HG03469 (cell line): ENCODE measurements at regions not wholly inside any gene's neighbourhood (a gene's known extent, or its start where the extent isn't known, plus 50 kb on each side); places are given as distances from the start of the nearest gene placed in this dataset.
A peak's percentile ranks its signal among the peaks of the same experiment; 100 is the strongest.
"Not testable (repeated sequence)": the region's sequence is repeated elsewhere in the genome, so short reads cannot be mapped to it uniquely, and the experiment has no call there.

Experiments used
- ATAC-seq: cut with Tn5 transposase; IDR thresholded peaks from one replicate; pipeline ENCODE4 v1.9.1; 2021; ENCODE audit warnings: mild to moderate bottlenecking, moderate library complexity, moderate number of reproducible peaks; ENCODE audit not compliant: unreplicated experiment

DNA sequence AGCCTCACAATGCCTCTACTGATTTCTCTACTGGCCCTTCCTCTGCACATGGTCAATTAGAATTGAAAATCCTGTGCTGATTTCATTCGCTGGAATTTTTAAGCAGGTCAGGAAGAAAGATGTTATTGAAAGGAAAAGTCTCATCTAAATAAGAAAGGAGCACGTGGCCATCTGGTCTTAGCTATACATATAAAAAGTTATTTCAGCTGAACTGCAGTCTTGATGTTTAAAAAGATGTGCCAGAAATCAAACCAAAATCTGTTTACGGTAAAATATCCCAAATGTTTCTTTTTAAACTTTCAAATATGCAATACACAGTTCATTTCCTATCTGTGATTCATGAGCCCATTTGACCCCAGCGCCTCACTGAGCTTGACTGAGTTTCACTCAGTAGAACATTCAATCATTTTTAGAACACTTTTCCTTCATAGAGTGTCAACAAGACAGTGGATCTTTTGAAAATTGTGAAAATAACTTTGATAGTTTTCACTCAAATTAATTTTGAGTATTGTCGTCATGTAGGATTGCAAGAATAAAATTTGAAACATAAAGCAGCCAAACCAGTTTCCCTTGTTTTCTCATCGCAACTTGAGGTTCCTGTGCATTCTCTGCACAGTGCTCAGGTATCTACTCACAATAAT lies 293.6 kb downstream of the PTPRC start:
- no peak for ATAC-seq

DNA sequence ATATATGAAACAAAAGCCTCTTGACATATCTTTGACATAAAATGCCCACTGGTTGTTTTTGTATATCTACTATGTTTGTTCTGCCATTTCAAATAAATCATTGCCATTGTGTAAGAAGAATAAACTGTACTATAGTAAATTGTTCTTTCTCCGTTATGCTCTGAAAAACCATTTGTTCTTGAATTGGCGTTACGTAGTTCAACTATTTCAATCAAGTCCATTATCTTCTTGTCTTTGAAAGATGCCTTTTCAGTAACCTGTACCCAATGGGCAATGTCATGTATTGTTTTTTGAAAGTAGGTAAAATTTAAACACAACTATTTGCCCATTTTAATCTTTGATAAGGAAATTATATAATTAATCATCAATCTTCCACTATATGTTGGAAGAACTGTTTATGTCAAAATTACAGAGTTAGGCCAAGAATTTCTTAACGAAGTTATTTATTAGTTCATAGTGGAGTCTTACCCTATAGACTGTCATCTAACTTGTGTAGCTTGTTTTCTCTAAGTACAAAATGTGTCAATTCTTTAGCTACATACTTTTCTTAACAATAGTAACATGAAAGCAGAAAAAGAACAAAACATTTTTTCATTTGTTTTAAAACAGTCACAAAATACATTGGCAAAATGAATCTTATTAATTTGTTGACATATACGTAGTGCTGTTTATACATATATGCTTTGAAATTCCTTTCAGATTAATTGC lies 294.8 kb downstream of the PTPRC start:
- ATAC-seq, result no peak

DNA sequence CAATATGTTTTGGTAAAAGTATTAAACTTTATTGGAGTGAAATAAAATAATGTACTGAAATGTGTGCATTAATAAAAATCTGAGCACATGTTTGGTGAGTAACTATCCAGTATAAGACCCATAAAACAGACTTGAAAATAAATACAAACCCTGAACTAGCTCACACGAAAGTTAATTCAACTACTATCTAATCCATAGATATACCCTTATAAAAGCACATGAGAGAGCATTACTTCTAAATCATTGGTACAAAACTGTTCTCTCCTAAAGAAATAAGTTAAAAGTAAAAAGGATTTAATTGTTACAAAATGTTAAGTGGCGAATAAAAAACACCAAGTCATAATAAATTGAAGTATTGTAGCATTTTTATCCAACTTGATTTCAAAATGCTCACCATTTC lies 295.6 kb downstream of the PTPRC start:
- ATAC-seq, result no peak

DNA sequence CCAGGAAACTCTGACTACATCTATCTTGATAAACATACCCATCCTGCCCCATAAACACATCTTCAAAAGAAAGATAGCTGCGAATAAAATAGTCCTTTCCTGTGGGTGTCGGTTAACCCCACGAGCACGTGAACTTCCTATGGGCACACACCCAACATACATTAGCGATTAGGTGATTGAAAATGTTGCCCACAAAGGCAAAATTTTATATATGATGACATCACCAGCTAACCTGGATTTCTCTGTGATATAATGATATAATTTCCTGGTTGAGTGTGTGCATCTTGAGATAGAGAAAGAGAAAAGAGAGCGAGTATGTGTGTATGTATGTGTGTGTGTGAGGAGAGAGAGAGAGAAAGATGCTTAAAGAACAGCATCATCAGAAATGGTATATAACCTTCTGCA lies 296.1 kb downstream of the PTPRC start:
- no peak for ATAC-seq

DNA sequence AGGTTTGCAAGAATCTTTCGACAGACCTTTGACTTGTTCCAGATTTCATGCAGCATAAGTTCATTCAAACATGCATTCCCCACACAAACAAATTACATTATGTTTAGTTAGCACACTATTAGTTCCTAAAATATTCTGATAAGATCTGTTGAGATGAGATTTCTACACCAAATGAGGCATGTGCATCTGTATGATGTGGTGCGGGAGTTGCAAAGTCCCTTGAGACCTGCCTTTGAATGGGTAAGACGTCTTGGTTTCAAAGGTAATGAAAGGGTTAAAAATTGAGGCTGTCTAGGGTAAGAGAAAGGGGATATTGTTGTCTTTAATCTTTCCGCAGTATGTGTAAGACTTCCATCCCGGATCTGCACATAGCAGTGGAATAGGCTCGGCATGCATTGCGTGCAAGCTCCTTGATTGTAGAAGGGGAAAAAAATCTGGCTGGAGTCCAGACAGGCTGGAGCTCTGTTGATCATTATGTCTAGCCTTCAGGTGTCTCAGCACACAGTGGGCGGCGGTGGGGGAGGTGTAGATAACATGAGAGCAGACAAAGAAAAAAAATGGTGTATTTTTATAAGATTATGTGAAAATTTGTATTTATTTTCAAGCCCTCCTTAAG lies 296.6 kb downstream of the PTPRC start:
- peak; percentile 35 for ATAC-seq

DNA sequence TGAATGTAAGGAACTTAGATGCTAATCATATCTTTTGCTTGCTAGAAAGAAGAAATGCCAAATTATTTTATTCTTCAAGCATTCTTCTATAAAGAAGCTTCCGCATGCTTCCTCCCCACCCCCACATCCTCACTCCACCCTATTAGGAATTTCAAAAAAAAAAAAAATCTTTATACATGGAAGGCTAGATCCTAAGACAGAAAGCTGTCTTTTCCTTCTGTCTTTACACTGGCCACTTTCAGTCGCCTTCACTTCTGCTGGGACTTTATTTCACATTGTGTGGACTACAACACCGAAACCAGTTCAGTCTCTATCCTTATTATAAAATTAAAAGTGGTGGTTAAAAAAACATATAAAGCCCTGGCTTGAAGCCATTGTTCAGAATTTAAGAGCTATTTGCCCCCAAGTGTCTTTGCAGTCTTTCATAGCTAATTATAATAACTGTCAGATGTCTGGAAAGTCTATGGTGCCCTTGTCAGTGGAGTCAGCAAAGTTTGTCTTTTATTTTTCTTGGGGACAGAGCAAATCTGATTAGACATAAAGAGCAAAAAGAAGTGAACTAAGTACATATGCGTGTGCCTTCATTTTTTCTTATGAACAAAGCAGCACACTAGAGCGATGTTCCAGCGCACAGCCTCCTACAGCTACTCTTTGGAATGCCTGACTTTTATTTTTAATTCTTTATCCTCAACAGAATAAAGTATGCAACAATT lies 297.7 kb downstream of the PTPRC start:
- no peak for ATAC-seq

DNA sequence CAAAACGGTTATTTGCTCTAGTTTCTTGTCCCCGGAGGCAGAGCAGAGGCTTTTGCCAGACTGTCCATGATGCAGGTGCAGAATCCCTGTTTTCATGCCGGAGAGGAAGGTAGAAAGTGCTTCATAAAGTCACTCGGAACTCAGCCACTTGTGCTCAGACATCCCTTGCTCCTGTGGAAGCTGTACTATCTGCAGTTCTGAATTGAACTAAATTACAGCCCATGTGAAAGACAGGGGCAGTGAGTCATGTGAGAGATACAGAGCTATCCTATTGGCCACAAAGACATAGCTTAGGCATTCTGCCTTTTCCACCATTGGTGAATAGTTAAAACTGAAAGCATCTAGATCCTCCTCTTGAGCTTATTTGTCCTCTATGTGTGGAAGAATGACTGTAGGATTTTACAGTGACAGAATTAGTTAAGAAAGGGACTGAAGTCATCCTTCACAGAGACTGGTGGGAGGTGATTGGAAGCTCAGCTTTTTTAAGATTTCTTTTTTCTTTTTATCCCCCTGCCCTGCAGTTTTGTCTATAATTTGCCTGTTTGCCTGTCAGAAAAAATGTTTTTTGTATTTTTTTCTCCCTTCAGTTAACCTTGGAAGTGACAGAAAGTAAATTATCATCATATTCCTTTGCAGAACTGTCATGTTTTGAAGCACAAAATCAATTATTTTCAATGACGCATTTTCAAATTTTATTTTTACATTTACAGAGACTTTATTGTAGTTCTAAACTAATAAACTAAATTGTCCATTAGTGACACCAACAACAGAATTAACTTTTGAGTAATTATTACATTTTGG lies 298.6 kb downstream of the PTPRC start:
- ATAC-seq, result peak; percentile 85

DNA sequence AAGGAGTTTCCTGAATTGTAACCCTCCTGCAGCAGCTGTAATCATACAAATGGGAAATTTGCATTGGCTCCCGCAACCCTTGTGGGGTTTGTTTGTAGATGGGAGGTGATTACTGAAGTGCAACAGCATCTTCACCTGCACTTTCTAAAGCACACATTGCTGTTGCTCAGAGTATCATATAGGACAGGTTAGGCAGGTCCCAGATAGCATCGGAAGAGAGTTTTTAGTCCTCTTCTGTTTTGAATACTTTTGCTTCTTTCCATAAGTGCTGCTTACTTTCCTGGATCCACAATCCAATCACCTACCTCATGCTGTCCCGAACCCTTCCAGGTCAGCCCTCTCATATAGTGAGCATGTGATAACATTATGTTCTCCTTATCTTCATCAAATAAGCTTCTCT lies 300.4 kb downstream of the PTPRC start:
- no peak for ATAC-seq

DNA sequence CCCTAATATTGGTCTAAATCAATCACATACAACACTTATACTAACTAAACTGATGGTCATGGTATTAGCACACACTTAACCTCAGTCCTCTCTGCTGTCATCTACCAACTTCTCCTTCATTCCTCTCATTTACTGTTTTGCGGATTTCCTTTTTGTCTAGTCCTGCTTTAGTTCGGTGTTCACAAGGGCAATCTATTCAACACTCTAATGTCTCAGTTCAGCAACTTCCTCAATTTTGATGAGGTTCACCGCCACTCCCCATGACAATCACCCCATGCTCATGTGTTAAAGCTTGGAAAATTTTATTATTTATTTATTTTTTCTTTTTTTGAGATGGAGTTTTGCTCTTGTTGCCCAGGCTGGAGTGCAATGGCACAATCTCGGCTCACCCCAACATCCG lies 301.1 kb downstream of the PTPRC start:
- no peak for ATAC-seq

DNA sequence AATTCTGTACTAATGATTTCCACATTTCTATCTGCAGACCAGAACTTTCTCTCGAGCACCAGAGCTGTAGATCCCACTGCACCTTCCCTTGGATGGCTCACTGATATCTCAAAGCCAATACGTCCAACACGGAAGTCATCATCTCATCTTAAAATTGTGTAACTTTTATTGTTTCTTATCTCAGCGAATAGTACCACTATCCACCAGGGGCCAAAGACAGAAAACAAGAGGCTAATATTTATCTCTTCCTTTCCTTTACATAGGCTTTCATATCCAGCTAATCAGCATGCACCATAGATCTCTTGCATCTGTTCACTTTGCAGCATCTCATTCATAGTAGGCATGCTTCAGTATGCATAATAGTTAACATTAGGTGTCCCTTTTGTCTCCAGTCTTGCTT lies 303.6 kb downstream of the PTPRC start:
- ATAC-seq, result no peak

DNA sequence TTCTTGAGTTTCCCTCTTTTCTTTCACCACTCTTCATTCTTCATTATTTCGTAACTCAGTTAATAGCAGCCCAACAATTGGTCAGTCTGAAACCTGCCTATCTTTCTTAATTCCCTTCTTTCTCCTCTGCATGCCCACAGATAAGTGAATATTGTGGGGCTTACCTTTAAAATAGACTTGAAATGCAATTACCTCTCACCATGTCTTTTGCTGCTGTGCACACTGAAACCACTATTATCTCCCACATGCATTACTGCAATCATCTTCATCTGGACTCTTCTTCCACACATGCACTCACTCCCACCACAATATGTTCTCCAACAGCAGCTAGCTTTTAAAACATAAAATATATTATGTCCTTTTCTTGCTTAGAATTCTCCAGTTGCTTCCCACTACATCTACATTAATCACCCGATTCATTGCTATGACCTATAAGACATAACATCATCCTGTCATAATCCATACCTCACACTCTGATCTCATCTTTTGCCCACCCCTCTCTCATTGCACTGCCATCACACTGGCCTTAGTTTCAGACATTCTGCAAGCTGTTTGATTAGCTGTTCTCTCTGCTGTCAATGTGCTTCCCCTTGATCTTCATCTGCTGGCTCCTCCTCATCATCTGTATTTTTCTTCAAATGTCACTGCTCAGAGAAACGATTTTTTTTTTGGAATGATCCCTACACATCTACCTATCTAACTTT lies 304.8 kb downstream of the PTPRC start:
- no peak for ATAC-seq

DNA sequence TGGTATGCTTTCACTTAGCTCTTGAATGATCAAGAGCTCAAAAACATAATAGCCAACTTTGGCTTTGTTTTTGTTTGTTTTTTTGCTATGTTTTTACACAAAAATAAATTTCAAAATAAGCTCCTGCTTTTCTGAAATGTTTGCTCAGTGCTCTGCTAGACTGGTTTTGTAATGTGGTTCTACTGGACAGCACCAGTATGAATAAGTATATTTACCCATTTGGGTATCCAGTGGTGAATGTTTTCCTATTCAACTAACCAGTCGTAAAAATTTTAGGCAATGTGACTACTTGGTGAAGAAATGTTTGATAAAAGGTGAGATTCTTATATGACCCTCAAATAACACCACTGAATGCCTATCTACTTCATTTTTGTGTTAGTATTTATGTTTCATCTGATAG lies 308.6 kb downstream of the PTPRC start:
- no peak for ATAC-seq

DNA sequence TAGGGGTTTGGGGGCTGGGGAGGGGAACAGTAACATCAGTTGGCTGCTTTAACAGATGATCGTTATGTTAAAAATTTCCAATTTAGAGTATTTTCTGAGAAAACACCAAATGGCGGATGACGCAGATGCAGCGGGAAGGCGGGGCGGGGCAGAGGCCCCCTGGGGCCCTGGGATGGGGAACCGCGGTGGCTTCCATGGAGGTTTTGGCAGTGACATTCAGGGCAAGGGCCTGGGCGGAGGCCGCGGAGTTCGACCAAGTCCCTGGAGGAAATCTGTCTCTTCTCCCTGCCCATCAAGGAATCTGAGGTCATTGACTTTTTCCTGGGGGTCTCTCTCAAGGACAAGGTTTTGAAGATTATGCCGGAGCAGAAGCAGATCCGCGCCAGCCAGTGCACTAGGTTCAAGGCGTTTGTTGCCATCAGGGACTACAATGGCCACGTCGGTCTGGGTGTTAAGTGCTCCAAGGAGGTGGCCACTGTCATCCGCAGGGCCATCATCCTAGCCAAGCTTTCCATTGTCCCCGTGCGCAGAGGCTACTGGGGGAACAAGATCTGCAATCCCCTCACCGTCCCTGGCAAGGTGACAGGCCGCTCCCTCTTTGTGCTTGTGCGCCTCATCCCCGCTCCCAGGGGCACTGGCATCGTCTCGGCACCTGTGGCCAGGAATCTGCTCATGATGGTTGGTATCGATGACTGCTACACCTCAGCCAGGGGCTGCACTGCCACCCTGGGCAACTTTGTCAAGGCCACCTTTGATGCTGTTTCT lies 310.2 kb downstream of the PTPRC start:
- no peak for ATAC-seq

DNA sequence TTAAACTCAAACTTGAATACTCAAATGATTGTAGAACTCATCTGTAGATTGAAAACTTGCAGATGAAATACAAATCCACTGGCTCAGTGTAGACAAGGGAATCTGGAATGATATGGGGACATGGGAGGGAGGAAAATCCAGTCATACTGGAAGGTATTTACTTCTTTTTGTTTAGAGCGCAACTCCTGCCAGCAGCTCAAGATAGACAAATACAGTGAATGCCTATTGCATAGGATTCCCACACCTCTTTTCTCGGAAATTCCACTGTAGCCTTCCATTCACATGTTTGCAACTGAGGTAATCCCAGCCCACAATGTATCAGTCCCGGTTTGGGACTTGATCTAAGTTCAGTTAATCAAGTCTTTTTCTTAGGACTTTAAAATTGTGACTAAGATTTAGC lies 311.2 kb downstream of the PTPRC start:
- no peak for ATAC-seq

DNA sequence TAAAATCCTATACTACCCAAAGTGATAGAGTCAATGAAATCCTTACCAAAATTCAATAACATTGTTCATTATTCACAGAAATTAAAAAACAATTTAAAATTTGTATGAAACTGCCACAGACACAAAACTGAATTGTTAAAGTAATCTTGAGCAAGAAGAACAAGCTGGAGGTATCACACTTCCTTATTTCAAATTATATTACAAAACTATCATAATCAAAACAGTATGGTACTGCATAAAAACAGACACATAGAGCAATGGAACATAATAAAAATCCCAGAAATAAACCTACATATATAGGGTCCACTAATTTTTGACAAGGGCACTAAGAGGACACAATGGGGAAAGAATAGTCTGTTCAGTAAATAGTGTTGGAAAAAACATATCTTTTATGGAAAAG lies 316.2 kb downstream of the PTPRC start:
- ATAC-seq, result no peak

DNA sequence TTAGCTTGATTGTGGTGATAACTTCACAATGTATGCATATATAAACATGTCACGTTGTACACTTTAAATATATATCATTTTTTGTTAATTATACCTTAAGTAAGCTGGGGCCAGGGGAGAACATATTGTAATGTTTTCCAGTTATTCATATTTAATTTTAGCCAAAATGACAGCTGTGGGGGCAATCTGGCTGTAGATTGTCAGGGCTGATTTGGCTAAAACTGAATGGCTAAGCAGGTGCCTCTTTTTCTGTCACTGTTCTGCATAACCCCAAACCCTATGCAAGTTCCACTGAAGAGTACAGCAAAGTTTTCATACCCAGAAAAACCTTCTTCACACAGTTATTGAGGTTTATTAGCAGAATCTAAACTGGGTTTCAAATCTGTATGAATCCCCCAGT lies 318.2 kb downstream of the PTPRC start:
- no peak for ATAC-seq

DNA sequence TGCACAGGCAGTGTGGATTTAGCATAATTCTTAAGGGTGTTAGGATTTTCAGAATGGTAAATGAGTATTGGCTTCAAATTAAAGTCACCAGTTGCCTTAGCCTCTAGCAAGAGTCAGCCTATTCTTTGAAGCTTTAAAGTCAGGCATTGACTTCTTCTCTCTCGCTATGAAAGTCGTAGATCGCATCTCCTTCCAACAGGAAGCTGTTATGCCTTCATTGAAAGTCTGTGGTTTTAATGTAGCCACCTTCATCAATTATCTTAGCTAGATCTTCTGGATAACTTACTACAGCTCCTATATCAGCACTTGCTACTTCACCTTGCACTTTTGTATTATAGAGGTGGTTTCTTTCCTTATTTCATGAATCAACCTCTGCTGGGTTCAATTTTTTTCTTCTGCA lies 320.2 kb downstream of the PTPRC start:
- ATAC-seq, result no peak

DNA sequence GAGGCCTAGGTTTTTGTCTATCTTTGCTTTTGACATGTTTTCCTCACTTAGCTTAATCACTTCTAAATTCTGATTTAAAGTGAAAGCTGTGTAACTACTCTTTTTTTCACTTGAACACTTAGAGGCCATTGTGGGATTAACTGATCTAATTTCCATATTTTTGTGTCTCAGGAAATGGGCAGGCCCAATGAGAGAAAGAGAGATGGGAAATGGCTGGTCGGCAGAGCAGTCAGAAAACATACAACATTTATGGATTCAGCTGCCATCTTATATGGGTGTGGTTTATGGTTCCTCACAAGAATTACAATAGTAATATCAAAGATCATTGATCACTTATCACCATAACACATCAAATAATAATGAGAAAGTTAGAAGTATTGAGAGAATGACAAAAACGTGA lies 320.8 kb downstream of the PTPRC start:
- no peak for ATAC-seq

DNA sequence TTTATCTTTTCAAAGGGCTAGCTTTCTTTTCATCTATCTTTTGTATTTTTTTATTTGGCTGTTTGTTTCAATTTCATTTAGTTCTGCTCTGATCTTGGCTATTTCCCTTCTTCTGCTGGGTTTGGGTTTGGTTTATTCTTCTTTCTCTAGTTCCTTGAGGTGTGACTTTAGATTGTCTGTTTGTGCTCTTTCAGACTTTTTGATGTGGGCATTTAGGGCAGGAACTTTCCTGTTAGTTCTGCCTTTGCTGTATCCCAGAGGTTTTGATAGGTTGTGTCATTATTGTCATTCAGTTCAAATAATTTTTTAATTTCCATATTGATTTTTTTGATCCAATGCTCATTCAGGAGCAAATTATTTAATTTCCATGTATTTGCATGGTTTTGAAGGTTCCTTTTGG lies 325.0 kb downstream of the PTPRC start:
- ATAC-seq, result not testable (repeated sequence)

DNA sequence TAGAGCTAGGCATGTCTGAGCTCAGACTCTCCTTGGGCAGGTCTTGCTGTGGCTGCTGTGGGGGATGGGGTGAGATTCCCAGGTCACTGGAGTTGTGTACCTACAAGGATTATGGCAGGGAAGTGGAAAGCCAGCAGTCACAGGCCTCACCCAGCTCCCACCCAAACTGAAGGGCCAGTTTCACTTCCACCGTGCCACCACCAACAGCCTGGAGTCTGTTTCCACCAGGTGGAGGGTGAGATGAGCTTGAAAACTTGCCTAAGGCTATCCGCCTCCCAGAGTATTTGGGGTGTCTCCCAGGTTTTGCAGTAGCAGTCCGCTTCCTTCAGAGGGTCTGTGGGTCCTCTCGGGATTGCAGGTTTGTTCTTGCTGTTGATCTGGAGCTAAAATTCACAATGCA lies 327.7 kb downstream of the PTPRC start:
- no peak for ATAC-seq
